RCC 7860 (cell line): ENCODE measurements at regions not wholly inside any gene's neighbourhood (a gene's known extent, or its start where the extent isn't known, plus 50 kb on each side); places are given as distances from the start of the nearest gene placed in this dataset.

Source experiments
- DNase-seq: peaks from one replicate; pipeline ENCODE4 v3.0.0-alpha.2; 2015; ENCODE audit warnings: low spot score
- FAIRE-seq: peaks from 2 replicates; lab custom pipeline; 2012; peaks lifted over from hg19 to GRCh38; lab: Jason Lieb, UNC

DNA sequence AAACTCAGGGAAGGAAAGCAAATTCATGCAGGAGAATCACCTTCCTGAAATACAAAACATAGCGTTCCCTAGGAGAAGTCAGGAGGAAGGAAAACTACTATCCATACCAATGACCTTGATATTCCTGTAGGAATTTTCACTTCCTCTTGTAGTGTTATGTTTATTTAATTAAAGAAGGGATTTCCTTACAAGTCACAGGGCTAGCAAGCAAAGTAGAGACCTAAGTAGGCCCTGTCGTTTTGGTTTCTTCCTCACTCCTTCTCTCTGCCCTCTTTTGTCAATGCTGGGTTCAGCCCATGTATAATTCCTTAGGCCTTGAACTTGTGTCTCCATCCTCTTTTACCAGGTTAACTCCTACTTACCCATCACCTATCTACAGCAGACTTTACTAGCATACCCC lies 435.2 kb upstream of the LRATD1 start:
- FAIRE-seq = no peak
- DNase-seq = no peak

DNA sequence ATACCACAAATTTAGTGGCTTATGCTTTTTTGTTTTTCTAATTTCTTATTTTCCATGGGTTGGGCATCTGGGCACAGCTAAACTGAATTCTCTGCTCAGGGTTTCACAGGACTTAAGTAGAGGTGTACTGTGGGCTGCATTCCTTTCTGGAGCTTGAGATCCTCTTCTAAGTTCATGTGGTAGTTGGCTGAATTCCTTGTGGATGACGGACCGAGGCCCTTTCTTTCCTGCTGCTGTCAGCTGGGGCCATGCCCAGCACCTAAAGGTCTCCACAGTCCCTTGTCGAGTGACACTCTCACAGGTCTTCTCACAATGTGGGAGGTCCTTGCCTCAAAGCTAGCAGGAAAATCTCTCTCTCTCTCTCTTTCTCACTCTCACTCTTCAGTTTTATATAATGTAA lies 433.5 kb upstream of the LRATD1 start:
- DNase-seq = no peak
- FAIRE-seq = no peak

DNA sequence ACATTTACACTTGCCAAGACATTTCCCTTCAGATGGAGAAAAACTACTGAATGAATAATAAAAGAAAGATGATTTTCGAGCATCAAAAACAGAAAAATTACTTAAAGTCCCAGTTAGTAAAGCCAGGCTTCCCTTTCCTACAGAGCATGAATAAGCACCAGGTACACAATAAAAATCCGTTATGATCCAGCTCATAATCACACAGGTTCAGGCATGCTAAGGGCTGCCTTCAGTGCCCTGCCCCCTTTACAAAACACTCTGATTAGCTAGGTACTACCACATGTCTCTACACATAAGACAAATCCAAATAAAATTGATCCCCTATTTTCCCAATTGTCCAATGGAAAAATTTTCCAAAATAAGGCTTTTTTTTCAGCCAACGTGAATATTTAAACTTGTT lies 413.2 kb upstream of the LRATD1 start:
- FAIRE-seq = no peak

DNA sequence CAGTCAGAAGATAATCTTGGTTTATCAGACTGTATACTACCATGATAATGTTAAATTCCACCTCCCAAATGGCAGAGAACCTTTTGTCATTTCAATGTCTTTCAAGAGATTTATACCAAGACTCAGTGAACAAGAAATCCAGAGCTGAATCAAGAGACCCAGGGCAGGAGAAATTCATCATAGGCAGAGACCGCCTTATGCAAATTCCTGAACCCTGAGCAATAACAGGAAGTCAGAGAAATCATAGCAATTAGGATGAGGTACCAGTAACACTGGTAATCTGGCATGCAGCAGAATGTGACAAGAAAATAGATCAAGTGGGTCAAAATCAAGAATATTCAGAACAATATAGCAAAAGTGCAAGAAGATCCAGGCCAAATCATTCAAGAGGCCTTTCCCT lies 412.4 kb upstream of the LRATD1 start:
- FAIRE-seq = no peak

More for the DNA sequence above, 413.2 kb upstream of the LRATD1 start:
- no peak for DNase-seq

DNA sequence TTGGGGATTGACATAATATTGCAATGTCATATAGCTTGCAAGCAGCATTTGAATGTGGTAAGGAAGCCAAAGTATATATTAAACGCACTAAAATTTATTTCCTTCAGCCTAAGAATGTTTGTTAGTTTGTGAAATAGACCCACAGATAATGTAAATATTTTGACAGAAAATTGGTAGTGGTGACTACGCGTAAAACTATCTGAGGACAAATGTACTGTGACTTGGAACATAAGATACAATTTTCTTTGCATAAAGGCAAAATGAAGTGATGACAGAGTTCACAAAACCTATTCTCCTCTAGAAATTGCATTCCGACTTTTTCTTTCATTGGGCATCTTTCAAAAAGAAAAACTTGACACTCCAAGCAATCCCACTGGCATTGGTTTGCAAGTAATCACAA lies 411.1 kb upstream of the LRATD1 start:
- DNase-seq (no peak), FAIRE-seq (no peak)

More for the DNA sequence above, 412.4 kb upstream of the LRATD1 start:
- no peak for DNase-seq

DNA sequence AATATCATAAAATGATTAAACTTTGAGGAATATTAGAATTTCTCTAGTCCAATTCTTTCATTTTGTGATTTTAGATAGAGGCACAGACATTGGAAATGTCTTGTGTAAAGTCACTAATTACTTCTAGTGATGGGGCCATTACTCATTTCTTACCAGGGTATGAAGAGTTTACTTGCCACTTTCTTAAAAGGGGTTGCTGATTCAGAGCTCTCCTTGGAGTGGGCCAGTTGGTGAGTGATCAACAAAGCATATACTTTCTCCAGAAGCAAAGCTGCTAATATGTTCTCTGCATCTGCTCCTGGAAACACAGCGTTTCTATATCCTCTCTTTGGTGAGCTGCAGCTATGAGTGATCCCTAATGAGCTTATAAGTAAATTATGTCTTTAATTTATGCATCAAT lies 408.9 kb upstream of the LRATD1 start:
- FAIRE-seq (no peak), DNase-seq (no peak)

DNA sequence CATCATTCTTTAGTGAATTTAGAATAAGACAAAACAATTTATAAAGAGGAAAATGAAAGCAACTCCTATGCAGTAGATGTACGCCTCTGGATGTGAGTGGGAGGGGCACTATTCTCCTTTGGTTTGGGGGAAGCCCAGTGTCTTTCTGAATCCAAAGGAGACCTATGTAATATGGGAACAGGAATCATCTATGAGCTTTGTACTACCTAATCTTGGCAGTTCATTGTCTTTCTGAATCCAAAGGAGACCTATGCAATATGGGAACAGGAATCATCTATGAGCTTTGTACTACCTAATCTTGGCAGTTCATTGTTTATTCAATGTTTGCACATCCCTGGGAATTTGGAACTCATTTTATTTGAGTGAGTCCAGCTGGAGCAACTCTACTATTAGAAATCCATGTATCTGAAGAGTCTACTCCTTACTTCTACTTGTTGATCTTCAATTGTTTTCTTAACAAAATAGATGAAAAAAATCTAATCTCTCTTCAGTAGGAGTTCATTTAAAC lies 401.1 kb upstream of the LRATD1 start:
- no peak for FAIRE-seq
- no peak for DNase-seq

DNA sequence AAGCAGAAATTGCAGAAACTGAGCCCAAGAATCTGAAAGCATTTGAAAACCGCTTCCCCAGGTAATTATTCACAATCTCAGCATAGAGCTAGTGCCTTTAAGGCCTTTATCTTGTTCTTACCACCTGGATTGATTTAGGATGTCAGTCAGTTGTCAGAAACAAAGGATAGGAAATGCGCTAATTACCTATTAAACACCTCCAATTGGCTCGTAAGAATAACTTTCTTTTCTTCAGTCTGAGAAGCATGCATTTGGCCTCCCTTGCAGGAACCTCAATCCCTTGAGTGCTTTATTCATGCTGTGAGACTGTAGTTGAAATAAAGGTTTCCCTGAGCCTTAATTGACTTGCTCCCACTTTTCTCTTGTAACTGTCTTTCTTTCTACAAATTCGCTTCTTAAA lies 400.3 kb upstream of the LRATD1 start:
- DNase-seq (no peak), FAIRE-seq (no peak)

DNA sequence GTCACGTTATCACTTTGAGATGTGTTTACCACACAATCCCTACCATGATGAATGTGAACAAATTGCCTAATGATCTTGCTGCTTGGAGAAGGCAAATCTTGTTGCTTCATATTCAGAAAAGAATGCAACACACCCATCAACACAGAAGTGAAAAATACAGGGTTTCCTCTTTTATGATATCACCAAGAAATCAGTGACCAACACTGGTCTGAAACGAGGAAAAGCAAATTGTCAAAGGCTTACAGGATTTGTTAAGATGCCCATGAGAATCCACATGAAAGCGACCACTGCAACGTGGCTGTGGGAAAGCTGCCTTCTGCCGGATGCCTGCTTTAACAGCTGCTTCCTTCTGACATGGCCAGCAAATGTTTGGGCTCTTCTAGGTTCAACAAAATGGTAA lies 397.6 kb upstream of the LRATD1 start:
- FAIRE-seq (no peak), DNase-seq (no peak)

DNA sequence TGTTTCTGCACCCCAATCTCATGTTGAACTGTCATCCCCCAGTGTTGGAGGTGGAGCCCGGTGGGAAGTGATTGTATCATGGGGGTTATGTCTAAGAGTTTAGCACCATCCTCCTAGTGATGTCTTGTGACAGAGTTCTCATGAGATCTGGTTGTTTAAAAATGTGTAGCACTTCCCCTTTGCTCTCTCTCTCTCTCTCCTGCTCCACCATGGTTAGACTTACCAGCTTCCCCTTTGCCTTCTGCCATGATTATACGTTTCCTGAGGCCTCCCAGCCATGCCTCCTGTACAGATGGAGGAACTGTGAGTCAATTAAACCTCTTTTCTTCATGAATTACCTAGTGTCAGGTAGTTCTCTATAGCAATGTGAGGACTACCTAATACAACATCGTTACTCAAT lies 396.9 kb upstream of the LRATD1 start:
- FAIRE-seq (no peak), DNase-seq (no peak)

DNA sequence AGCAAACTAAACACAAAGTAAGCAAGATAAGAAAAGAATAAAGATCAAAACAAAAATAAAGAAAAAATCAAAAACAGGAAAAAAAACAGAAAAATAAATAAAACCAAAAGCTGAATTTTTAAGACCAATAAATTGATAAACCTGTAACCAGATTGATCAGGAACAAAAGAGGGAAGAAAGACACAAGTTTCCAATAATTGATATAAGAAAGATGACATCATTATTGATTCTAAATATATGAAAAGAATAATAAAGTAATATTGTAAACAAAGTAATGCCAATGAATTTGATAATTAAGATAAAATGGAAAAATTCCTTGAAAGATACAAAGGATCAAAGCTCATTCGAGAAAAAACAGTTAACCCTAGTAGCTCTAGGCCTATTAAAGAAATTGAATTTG lies 394.6 kb upstream of the LRATD1 start:
- FAIRE-seq (no peak), DNase-seq (no peak)

DNA sequence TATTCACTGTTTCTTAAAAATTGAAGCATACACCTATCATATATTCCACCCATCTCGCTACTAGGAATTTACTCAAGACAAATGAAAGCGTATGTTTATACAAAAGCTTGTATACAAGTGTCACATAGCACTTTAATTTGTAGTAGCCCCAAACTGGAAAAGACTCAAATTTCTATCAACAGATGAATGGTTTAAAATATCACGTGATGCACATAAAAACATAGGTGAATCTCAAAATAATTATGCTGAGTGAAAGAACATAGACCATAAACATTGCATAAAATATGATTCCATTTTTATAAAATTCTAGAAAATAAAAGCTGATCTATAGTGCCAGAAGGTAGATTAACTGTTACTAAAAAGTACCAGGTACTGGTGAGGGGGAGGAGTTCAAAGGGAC lies 392.9 kb upstream of the LRATD1 start:
- FAIRE-seq (no peak), DNase-seq (no peak)

DNA sequence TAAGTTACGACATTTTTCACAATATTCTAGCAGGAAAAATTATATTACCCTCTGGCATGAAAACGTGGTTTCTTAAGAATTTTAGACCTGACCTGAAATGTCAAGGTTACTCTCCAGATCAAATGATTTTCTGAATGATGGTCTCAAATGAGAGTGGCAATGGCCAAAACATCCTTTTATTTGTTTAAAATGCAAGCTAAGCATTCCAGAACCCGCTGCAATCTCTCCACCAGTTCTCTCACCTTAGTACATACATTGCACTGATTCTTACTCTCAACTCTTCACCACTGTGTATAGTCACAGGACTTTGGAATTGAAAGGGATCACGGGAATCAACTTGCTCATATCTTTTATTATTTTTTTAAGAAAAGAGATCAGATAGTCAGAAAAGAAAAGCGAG lies 391.6 kb upstream of the LRATD1 start:
- FAIRE-seq = no peak

DNA sequence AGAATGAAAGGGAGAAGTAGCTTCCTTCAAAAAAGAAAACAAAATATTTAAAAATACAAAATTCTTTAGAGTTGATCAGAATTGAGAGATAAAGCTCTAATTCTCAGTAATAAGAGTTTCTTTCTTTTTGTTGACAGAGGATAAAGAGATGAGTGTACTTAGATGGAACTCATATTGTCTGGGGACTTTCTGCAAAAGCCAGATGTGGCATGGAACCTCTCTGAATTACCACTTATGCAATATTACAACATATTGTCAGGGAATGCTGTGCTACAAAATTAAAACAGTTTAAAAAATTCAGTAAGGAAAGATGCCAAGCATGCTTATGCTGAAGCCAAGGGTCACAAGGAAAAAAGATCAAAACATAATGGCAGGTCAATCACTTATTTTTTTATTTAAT lies 386.6 kb upstream of the LRATD1 start:
- no peak for DNase-seq
- FAIRE-seq = no peak

More for the DNA sequence above, 391.6 kb upstream of the LRATD1 start:
- no peak for DNase-seq

DNA sequence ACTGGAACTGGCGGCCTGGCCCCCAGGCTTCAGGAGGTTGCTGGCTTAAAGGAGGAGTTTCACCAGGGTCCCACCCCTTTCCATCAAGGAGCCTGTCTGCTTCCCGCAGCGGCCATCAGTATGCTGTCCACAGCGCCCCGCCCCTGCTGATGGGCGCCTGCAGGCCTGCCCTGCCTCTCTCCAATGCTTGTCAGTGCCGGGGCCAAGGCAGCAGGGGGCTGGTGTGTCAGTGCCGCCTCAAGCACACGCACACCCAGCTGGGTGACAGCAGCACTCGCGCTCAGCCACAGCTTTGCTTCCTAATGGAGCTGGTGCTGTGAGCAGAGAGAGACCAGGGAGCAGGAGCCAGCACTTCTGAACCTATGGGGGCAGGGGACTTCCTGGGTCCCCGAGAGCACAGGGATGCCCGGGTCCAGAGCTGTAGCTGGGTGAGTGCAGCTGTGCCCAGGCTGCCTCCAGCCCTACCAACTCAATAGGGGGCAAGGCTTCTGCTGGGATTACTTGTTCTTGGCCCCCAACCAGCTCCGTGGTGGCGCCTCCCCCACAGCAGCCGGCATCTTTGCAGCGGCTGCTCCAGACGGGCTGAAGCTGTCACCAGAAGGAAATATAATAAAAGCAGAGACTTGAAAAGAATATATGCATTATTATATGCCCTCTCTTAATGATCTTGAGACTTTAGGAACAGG lies 377.2 kb upstream of the LRATD1 start:
- no peak for FAIRE-seq
- DNase-seq = no peak

DNA sequence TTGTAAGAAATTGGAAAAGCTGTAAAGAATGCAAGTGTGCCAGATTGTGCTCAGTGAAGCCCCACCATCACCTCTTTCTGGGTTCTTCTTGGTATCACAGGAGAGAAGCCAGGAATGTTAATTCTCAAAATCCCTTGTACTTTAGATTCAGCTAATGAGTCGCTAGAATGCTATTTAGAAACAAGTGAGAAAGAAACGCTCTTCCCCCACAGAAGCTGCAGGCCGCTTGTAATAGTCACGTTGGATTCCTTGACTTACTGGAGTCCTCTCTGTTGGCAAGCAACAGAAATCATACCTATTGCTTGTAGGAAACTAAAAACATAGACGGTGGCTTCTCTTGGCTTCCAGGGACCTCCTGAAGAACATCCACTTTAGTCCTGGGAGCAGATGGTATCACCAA lies 375.6 kb upstream of the LRATD1 start:
- FAIRE-seq = no peak
- no peak for DNase-seq

DNA sequence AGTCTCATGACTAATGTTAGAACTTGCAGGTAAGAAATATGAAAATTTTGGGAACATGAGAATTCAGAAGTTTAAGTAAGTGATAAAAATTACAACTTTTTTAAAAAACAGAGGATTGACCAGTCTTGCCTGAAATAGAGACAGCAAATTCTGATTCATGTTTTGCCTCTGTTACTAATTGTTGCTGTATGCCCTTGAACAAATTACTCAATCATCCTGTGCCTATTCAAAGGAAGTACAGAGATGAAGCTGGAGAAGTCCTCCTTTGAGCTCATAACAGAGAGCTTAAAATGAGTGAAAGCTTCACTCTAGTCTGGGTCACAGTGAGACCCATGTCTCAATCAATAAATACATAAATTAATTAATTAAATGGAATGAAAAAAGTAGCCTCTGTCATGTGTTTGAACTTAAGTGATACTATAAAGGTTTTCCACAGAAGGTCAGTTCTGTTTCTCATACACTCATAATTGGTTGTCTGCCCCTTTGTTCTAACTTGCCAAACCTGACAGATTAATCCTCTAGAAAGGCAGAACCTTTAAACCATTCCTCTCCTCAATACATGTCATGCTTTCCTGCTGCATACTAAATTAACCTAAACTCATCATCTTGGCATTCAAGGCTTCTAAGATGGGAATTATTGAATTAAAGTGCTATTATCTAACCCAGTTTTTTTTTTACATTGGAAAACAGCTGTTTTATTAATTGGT lies 374.6 kb upstream of the LRATD1 start:
- DNase-seq = no peak
- no peak for FAIRE-seq

DNA sequence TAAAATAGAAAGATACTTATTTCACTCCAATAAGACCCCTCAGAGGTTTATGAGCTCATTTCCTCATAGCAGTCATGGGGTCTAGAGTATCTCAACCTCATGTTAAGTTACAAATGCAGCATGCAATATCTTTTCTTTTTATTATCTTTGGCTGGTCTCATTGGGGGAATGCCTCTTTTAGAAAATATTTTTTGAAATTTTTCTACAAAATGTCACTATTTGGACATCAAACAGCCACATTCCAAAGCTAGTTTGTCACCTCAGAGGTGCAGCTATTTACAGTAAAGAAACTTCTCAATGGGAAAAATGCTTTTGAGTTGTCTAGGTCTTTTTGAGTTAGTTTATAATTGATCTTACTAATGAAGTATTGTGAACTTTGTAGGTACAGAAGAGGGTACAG lies 370.7 kb upstream of the LRATD1 start:
- FAIRE-seq = no peak
- no peak for DNase-seq

DNA sequence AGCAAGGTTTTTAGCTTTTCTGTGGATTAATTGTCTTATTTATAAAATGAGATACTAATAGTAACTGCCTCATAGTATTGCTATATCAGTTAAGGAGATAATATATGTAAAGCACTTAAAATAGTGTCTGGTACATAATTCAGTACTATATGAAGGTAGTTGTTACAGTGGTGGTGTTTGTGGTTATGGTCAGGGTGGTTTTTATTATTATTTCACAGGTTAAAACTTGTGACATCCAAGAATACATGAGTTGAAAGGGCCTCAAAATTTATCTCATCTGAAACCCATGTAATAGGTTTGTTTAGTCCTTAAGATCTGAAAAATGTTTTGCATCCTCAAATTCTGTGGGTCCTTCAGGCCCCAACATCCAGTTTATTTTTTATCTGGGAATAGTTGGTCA lies 369.5 kb upstream of the LRATD1 start:
- no peak for FAIRE-seq
- no peak for DNase-seq

DNA sequence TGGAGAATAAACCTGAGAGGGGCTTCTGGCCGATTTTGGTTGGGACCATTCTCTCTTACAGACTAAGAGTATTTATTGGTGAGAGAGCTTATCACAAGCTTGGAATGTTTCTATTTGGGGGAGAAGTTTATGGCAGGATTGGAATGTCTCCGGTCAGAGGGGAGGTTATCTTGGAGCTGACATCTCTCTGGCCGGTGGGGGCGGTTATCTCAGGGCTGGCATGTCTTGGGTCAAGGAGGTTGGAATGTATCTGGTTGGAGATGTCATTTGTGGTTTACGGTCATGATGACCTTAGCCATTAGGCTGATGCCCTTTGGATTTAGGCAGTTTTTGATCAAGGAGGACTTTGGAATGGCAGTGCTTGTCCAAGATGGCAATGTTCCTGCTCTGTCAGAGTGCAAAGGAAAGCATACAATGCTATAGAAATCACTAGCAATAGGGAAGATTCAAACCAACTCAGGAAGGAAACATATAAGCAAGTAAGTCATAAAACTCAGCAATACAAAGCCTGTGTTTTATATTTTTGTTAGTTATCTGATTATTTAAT lies 362.4 kb upstream of the LRATD1 start:
- DNase-seq = no peak
- FAIRE-seq = no peak

DNA sequence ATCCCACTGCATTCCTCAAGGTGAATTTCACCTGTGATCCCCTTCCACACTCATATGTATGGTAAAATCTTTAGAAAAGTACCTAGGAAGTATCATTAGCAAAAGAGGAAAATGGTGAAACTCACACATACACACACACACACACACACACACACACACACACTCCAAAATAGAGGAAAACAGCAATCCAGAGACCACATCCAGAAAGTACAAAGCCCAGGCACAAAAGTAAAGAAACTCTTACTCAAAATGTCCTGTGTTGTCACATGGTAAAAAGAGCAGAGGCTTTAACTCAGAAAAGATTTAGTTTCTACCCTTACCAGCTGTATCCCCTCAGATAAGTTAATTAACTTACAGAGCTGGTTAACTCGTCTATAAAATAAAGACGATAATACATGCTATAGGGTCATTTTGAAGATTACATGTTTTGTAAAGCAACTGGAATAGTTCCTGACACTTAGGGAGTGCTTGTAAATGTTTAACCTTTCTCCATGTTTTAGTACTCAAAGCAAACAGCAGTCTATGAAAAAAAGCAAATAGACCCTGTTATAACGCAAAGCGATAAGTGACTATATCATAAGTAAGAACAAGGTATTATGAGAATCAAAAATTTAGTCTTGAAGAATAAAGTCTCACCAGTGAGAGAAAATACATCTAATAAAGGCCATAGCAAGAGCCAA lies 360.0 kb upstream of the LRATD1 start:
- FAIRE-seq = no peak
- no peak for DNase-seq

DNA sequence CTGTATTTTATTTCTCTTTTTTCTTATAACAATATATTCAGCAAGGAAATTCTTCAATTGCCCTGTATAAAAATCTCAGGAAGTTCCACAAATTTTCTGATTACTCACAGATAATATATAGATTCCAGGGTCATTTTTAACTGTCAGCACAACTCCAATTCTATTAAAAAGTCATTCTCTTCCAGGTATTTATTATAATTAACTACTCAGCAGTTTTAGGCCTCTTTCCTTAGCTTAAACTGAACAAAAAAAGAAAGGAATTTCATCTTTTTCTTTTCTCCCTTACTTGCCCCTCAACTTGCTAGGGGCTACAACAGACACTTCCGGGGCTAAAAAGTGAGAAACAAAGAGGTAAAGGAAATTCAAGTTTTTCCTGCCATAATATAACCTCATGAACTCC lies 358.9 kb upstream of the LRATD1 start:
- DNase-seq (no peak), FAIRE-seq (no peak)
